ENCODE measurements at regions not wholly inside any gene's neighbourhood (a gene's known extent, or its start where the extent isn't known, plus 50 kb on each side); places are given as distances from the start of the nearest gene placed in this dataset.

GRCh38 chr15:94086341-94086740 lies 145.0 kb upstream of the MCTP2 start:
- no peak for TF ChIP-seq CTCF (conservative IDR thresholded peaks at IDR 0.05; ENCODE audit: low read depth, low read length)
- DNase-seq (ENCODE audit: low read depth), result no peak
- H3K4me3 ChIP-seq (ENCODE audit: low read depth, low read length), result no peak overlapping the region

GRCh38 chr15:94083467-94084052 lies 147.8 kb upstream of the MCTP2 start:
- no peak for DNase-seq (ENCODE audit: low read depth)
- TF ChIP-seq CTCF (conservative IDR thresholded peaks at IDR 0.05; ENCODE audit: low read depth, low read length), result no peak
- no peak overlapping the region for H3K4me3 ChIP-seq (ENCODE audit: low read depth, low read length)

- no peak overlapping the region for H3K4me3 ChIP-seq (ENCODE audit: low read depth, low read length)
- no peak for DNase-seq (ENCODE audit: low read depth)
- TF ChIP-seq CTCF (conservative IDR thresholded peaks at IDR 0.05; ENCODE audit: low read depth, low read length), result no peak
Observed at GRCh38 chr15:94081829-94082228, 149.5 kb upstream of the MCTP2 start.

GRCh38 chr15:94080989-94081605 lies 150.3 kb upstream of the MCTP2 start:
- H3K4me3 ChIP-seq (ENCODE audit: low read depth, low read length), result no peak overlapping the region
- DNase-seq (ENCODE audit: low read depth), result no peak
- TF ChIP-seq CTCF (conservative IDR thresholded peaks at IDR 0.05; ENCODE audit: low read depth, low read length), result no peak

GRCh38 chr15:94080416-94080815 lies 150.9 kb upstream of the MCTP2 start:
- TF ChIP-seq CTCF (conservative IDR thresholded peaks at IDR 0.05; ENCODE audit: low read depth, low read length), result no peak
- no peak for DNase-seq (ENCODE audit: low read depth)
- H3K4me3 ChIP-seq (ENCODE audit: low read depth, low read length), result no peak overlapping the region

GRCh38 chr15:94079968-94080367 lies 151.4 kb upstream of the MCTP2 start:
- TF ChIP-seq CTCF (conservative IDR thresholded peaks at IDR 0.05; ENCODE audit: low read depth, low read length), result no peak
- H3K4me3 ChIP-seq (ENCODE audit: low read depth, low read length), result no peak overlapping the region
- no peak for DNase-seq (ENCODE audit: low read depth)

GRCh38 chr15:94079459-94079858 lies 151.9 kb upstream of the MCTP2 start:
- no peak for DNase-seq (ENCODE audit: low read depth)
- H3K4me3 ChIP-seq (ENCODE audit: low read depth, low read length), result no peak overlapping the region
- no peak for TF ChIP-seq CTCF (conservative IDR thresholded peaks at IDR 0.05; ENCODE audit: low read depth, low read length)

All from epithelial cell of proximal tubule (primary cell).